HG03354 (cell line): ENCODE measurements at regions not wholly inside any gene's neighbourhood (a gene's known extent, or its start where the extent isn't known, plus 50 kb on each side); places are given as distances from the start of the nearest gene placed in this dataset.

Experiments
- ATAC-seq: cut with Tn5 transposase; IDR thresholded peaks from one replicate; pipeline ENCODE4 v1.9.1; 2021; ENCODE audit warnings: mild to moderate bottlenecking; ENCODE audit not compliant: unreplicated experiment, poor library complexity, severe bottlenecking

DNA sequence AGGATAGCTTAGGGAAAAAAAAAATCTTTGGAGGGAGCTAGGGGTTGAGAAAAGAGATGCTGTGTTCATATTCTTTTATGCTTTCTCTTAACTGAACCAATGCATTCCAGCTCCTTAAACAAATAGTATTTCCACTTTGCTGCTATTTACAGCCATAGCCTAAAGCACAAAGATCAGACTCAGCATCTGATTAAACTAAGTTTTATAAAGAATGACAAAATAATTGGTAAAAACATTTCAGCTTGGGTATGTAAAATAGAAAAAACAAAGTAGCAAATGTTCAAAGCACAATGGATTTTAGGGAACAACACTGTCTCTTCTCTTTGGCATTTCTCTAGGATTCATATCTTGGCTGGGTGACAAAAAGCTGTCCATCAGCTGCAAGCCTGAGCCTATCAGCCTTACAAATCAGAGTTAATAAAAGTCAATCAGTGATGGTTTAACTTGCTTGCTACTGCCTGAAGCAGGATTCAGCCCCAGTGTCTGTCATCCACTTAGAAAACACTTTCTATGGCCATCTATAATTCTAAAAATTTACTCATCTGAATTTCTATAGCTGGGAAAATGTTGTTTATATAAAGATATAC, 232.1 kb upstream of the CDIN1 start:
- no peak for ATAC-seq

DNA sequence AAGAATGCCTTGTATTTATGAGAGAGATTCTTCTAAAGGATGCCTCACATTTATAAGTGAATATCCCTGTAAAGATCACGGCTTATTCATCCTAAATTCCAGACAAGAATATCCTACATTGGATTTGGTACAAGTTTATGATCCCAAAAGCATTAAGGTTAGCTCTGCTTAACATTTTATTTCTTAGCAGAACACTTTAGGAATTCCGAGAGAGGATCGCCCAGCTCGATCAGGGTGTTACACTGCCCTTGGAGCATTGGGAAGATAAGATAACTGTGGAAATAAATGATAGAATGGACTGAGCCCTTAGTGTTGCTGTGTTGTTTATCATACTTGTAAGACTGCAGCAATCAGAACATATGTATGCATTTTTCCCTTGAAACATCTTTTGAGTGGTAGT, 223.0 kb upstream of the CDIN1 start:
- ATAC-seq = no peak

DNA sequence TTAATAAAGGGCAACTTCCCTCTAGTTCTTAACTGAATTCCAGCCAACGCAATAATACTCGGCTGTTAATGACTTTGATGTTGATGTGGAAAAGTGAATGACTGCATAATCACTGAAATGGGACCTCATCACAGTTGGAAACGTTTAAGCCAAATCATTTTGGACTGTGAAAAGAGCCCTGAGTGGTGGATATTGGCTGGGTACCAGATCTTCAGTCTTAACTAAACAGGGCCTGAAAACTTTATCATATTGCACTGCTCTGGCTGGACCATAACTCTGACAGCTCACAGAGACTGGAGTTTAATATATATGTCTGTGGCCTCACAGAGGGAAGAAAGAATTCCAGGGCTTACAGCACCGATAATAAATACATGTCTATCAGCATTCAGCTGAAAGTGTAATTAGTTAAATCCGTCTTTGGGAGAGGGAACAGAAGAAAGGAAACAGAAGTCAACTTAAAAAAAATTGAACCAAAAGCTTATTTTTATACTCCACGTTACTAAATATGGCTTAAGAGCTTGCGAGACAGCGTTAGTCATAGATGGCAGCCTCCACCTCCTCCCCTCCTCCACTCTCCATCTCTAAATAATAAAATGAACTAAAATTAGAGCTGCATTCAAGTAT, 222.3 kb upstream of the CDIN1 start:
- ATAC-seq = no peak

DNA sequence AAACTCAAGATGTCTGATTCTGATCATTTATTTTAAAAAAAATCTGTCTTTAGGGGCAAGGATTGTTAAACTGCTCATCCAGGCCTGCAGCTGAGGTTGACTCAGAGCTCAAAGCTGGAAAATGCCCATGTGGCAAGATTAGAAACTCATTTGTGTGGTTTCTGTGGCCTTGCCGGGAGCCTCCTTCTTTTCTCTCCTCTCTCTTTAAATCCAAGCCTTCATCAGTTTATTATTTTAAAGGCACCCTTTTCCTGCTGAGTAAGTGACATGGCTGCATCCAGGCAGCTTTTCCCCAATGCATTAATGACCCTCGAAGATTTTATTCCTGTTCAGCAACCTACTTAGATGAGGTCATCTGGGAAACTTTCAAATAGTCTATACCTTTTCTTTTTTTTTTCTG, 221.3 kb upstream of the CDIN1 start:
- no peak for ATAC-seq

DNA sequence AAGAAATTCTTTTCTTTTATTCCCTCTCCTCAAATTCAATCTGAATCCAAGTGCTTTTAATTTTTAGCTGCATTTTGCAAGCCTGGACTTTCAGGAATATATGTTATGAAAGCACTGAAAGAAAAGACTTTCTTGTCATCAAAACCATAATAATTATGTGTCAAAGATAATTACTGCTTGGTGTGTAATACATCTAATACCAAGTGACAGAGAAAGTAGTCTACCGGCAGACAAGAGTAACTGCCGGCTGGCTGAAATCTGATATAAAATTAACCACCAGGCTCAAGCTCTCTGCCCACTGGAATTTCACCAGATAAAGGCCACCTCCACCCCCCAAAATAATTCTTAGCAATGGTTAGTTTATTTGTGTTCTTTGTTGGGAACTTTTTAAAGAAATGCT, 220.9 kb upstream of the CDIN1 start:
- no peak for ATAC-seq

DNA sequence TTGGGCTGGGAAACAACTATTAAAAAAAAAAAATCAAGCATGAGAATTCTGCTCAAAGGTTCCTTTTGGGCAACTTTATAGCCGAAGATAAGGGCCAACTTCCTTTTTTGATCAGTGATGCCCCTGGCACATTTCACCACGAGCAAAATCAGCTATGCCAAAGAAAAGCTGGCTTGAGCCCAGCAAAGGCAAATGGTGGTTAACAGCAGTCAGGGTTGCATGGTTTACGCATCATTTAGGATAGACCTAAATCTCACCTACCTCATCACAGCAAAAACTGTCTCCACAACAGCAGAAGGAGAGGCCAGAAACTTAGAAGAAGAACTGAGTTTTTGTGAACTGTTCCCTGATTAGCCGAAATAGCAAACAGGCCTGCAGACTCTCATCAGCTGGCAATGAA, 220.1 kb upstream of the CDIN1 start:
- ATAC-seq = no peak

DNA sequence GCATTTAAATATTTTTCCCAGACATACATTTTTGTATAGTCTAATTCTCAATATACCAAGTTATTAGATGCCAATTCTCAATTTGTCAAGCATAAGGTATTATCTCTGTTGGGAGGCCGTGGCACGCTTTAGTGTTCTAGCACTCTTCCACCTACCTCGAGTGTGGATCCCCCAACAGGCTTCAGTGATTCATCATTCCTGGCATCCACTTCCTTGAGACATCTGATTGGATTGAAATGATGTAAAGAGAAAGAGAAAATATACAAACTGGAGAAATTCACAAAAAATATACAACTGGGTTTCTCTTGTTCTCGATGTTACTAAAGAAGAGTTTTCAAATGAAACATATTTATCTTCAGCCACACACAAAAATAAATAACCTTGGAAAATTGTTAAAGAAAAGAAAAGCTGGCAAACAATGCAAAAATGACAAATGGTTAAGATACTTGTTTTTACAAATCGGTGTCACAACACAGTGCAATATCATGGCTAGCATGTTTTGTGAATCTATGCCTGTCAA, 218.0 kb upstream of the CDIN1 start:
- ATAC-seq = no peak

DNA sequence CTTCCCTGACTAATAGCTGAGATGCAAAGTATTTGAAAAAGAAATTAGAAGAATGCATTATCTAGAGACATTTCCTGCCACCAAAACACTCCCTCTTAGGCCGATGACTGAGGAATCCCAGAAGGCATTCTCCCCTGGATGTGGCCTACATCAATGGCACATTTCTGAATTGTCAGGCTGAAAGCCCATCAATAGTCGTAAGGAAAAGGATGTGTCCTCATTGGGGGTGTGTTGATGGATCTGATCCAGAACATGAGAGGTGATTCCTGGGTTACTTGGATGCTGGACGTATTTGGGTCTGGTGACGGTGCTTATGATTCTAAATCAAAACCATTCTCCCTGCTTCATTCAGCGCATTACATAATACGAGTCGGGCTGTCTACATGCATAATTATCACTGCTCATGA, 216.9 kb upstream of the CDIN1 start:
- ATAC-seq = no peak

DNA sequence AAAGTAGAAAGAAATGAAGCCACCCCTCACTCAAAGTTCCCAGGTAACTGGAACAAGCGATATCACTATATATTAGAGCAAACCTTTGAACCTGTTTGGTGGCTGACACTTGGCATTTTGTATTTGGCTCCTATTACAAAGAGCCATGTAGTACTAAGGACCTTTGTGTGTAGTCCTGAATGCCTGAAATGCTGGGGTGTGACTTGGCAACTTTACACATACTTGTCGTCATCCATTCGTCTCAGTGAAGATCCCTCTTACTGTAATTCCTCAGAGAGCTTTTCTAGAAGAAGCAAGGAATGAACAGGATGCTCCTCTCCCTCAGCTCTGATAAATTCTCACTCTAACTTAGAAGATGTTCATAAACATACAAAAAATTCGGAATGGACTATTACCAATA, 216.1 kb upstream of the CDIN1 start:
- ATAC-seq = no peak

DNA sequence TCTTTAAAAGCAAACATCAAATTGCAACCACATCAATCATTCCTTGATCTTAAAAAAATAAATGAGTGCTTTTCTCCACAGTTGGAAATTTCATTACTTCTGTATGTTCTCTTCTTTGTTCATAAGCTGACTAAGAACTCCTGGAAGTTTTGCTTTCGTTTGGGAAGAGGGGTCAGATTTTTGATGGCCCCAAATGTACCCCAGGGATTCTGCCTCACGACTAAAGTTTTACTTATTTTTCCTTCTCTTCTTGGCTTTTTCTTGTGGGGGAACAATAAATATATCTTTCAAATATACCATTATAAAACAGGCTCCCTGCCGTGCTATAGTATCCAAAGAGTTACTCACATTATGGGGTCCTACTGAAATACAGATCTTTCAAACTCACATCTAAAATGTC, 215.0 kb upstream of the CDIN1 start:
- no peak for ATAC-seq

DNA sequence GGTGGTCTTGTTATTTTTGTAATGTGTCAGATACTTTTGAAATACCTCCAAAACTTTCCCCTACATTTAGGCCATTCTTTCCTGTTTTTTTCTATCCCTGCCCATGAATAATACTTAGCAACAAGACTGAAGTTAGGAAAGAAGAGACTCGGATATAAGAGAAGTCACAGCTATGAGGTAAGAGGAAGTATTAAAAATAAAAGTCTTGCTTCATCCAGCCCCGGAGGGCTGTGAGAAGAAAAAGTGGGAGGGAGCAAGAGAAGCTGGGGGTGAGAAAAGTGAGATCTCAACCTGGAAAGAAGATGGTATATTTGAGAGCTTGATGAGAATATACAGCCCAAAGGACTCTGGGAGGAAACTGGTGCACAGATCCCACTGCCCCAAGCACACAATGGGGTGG, 213.5 kb upstream of the CDIN1 start:
- no peak for ATAC-seq

DNA sequence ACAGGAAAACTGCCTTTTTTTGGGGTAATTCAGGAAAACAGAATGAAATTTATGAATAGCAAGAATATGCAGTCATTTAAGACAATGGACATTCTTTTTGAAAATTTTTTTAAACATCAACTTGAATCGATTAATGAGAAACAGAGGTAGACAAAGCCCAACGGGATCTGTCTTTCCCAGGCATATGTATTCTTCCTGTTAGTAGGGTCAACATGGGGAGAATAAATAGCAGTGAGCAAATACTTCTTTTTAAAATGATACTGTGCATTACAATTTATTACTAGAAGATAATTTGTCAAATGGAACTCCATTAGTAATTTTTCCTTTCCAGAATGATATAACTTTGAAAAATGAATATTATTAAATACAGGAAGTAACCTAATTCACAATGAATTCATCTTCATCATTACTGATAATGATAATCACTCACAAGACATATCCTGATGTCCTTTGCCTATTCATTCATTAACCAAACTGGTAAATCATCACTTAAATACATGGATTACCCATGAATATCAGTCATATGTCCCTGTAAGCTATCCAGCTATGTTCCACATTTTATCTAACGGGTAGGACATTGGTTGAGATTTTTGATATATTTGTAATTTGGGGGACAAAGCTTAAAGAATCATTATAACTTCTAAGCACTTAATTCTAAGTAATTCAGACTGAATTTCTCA, 209.2 kb upstream of the CDIN1 start:
- no peak for ATAC-seq

DNA sequence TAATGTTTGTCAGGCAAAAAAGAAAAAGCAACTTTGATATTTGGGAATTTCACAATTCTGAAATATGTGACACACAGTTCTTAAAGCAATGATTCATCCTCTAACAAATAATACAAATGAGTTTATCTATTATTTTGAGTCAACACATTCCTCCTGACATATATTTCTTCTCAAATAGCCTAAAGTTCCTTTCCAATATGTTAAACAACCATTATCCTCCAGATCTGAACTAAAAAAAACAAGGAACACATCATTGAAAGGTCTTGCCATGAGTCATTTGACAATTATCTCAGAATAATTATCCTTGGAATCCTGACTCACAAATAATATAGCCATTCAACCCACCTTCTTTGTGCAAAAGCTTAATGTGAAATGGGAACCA, 208.7 kb upstream of the CDIN1 start:
- ATAC-seq = no peak

DNA sequence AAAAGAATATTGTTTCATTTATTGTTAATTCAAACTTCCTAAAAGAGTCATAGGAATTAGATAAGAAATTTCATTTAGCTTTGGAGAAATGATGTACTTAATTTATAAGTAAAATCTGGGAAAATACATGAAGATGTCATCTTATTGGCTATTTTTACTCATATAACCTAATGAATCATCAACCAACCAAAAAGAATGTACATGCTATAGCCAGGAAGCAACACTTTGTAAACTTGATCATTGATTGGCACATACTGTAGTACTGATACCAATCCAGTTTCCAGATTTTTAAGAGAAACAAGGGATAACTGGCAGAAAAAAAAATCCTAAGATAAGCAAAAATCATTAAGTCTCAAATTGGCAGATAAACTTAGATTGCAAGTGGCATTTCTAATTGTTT, 207.9 kb upstream of the CDIN1 start:
- ATAC-seq = no peak

DNA sequence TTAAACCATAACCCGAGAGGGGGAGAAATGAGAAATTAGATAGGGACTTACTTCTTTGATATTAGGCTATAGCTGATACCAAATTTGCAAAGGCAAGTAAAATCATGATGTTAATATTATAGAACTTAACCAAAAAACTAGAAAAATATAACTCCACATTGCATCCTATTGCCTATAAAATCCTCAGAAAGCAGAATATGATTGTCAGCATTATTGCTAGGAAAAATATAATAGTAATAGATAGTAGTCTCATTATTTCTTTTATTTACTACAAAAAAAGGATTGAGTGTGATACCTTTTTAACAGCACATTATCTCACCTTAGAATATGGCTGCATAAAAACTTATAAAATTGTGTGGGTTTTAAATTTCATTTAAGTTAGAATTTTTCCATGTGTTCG, 206.5 kb upstream of the CDIN1 start:
- ATAC-seq = no peak

DNA sequence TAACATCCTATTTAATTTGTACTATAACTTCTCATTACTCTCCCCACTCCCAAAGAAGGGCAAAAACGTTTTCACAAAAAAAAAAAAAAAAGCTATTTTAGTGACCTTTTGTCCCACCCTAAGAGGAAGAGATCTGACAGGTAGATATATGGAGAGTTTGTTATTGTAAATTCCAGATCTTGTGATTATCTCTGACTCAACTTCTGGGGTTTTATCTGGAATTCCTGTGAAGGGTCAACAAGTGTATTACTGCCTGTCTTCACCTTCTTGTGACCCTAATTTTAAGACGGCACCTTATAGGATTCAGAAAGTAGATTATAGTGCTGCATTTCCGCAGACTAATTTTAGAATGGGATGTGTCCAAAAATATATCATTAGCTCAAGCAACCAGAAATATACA, 205.9 kb upstream of the CDIN1 start:
- no peak for ATAC-seq

DNA sequence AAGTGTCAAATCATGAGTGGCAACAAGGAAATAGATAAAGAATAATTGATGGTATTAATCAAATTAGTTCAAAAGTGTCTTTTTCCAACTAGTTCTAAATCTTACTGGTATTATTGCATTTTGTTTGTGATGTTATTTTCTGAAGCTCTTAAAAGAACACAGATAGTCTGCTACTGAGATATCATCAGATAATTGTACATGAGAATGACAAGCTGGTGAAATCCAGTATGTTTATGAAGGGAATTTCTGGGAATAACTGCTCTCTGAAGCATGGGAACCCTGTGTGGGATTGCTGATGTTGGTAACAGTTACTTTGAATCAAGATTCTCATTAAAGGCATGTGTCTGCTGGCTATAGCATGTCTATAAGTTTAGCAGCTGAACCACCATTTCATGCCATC, 190.3 kb upstream of the CDIN1 start:
- ATAC-seq = no peak

DNA sequence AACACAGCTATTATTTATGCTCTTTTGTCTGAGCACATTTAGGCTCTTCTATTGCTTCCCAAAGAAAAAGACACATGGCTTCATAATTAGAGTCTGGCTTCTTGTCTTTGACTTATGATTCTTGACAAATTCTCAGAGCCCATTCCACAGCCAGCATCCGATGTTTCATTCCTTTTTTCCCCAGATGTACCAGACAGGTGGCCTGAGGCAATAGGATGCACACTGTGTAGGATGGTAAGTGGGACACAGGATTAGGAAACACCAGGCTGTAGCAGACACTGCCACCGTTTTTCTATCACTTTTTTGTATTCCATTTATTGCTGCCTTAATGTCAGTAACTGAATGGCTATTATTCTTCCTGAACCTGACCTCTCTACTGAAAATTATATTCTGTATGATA, 188.9 kb upstream of the CDIN1 start:
- no peak for ATAC-seq

DNA sequence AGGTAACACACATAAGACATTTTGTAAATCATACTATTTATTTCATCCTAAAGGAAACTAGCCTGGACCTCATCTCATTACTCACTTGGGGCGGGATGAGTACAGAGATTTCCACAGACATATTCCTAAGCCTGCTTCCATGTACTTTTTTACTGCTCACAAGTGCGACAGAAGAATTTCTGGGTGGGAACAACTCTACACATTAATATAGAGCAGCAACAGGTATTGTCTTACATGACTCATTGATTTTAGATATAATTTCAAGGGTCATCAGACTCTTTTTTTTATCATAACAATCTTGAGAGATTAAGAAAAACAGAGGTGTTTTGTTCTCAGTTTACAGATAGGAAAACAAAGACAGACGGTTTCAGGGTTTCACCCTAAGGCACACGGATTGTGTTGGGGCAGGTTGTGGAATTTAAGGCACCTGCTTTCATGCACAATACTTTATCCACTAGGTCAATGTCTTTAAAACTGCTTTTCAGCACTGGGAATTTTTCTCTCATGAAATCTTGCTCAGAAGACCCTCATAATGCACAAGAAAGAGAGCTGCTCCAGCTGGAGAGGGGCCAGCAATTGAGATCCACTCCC, 186.7 kb upstream of the CDIN1 start:
- no peak for ATAC-seq

DNA sequence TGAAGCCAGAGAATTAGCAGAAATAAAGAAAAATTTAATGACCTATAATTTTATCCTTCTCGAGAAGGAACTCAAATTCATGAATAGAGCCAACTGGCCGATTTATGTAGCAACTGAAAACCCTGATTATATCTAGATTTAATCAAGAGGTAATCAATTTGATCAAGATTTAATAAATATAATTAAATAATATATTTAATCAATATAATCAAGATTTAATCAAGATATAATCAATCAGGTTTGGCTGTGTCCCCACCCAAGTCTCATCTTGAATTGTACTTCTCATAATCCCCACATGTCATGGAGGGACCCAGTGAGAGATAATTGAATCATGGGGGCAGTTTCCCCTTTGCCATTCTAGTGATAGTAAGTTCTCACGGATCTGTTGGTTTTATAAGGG, 181.2 kb upstream of the CDIN1 start:
- ATAC-seq = no peak

DNA sequence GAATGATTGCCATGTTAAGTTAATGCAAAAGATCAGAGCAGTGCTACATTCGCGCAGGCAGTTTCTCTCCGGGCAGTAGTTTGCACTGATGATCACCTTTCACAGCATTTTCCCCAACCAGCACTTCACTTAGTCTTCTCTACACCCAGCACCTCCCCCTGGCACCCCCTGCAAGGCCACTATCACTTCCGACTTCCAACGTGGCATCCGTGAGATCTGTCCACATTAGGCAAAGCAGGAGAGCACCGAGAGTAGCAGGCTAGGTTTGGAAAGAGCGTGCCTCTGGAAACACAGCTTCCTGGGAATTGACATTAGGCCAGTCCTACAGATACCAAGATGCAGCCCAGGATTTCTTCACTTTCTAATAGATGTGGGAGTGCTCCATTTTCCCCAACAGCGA, 180.2 kb upstream of the CDIN1 start:
- ATAC-seq = no peak
